Type B pancreatic cell (in vitro differentiated cells): ENCODE measurements at regions not wholly inside any gene's neighbourhood (a gene's known extent, or its start where the extent isn't known, plus 50 kb on each side); places are given as distances from the start of the nearest gene placed in this dataset.

ENCODE experiments used
- DNase-seq: peaks from one replicate; pipeline ENCODE4 v3.0.0; 2021; ENCODE audit warnings: mixed read lengths; ENCODE audit not compliant: unreplicated experiment; ENCODE audit errors: extremely low spot score
- H3K27ac Mint-ChIP-seq: 2 replicates; pipeline ENCODE4 v1.8.0; 2021; ENCODE audit warnings: mild to moderate bottlenecking, mixed read lengths
- H3K27me3 Mint-ChIP-seq: 2 replicates; pipeline ENCODE4 v1.8.0; 2021; ENCODE audit warnings: mixed read lengths
- H3K36me3 Mint-ChIP-seq: 2 replicates; pipeline ENCODE4 v1.8.0; 2021; ENCODE audit warnings: mixed read lengths
- H3K4me1 Mint-ChIP-seq: one replicate; pipeline ENCODE4 v1.8.0; 2021; ENCODE audit warnings: mixed read lengths; ENCODE audit not compliant: unreplicated experiment
- H3K4me3 Mint-ChIP-seq: 2 replicates; pipeline ENCODE4 v1.8.0; 2021; ENCODE audit warnings: mild to moderate bottlenecking, mixed read lengths
- H3K9me3 Mint-ChIP-seq: 2 replicates; pipeline ENCODE4 v1.8.0; 2021; ENCODE audit warnings: mixed read lengths
- CTCF ChIP-seq: fragments of 200-600 bp; sonication (generic); conservative IDR thresholded peaks from 2 replicates; pipeline ENCODE4 v1.5.0; 2021; ENCODE audit warnings: antibody characterized with exemption, mild to moderate bottlenecking

- DNase-seq = no peak
- Mint-ChIP-seq H3K4me1 (peaks cover 5% of the 10 kb centered on the region), H3K9me3 (no peaks in the 10 kb centered on the region), H3K27ac (no peak overlapping the region), H3K36me3 (no peaks in the 10 kb centered on the region), H3K4me3 (no peak overlapping the region), H3K27me3 (peaks cover 4% of the 10 kb centered on the region)
- TF ChIP-seq CTCF = no peak
Measured at GRCh38 chr5:32511776-32512374, 67.3 kb upstream of the ZFR start.

GRCh38 chr5:32510860-32511259, 66.3 kb upstream of the ZFR start:
- Mint-ChIP-seq H3K27me3 (peaks cover 4% of the 10 kb centered on the region), H3K4me3 (no peak overlapping the region), H3K36me3 (no peaks in the 10 kb centered on the region), H3K27ac (no peak overlapping the region), H3K4me1 (peaks cover 14% of the 10 kb centered on the region), H3K9me3 (no peaks in the 10 kb centered on the region)
- no peak for DNase-seq
- TF ChIP-seq CTCF = no peak

- TF ChIP-seq CTCF = no peak
- no peak overlapping the region for H3K4me3 Mint-ChIP-seq
- peaks cover 30% of the 10 kb centered on the region for H3K4me1 Mint-ChIP-seq
- peaks cover 10% of the 10 kb centered on the region for H3K27me3 Mint-ChIP-seq
- no peaks in the 10 kb centered on the region for H3K36me3 Mint-ChIP-seq
- DNase-seq = no peak
- no peak overlapping the region for H3K27ac Mint-ChIP-seq
- no peaks in the 10 kb centered on the region for H3K9me3 Mint-ChIP-seq
Measured at GRCh38 chr5:32508806-32509805, 64.6 kb upstream of the ZFR start.

GRCh38 chr5:32507738-32508434, 63.3 kb upstream of the ZFR start:
- no peak for DNase-seq
- peaks cover 35% of the 10 kb centered on the region for H3K4me1 Mint-ChIP-seq
- no peaks in the 10 kb centered on the region for H3K9me3 Mint-ChIP-seq
- H3K4me3 Mint-ChIP-seq = no peak overlapping the region
- no peak for TF ChIP-seq CTCF
- no peaks in the 10 kb centered on the region for H3K36me3 Mint-ChIP-seq
- peaks cover 12% of the 10 kb centered on the region for H3K27me3 Mint-ChIP-seq
- H3K27ac Mint-ChIP-seq = no peak overlapping the region

GRCh38 chr5:32506799-32507198, 62.3 kb upstream of the ZFR start:
- TF ChIP-seq CTCF = no peak
- H3K4me3 Mint-ChIP-seq = peak overlapping the region; percentile 26
- no peak for DNase-seq
- H3K4me1 Mint-ChIP-seq = peaks cover 36% of the 10 kb centered on the region
- H3K27me3 Mint-ChIP-seq = peaks cover 14% of the 10 kb centered on the region
- no peaks in the 10 kb centered on the region for H3K9me3 Mint-ChIP-seq
- H3K27ac Mint-ChIP-seq = no peak overlapping the region
- no peaks in the 10 kb centered on the region for H3K36me3 Mint-ChIP-seq
